IMR-90 (cell line): ENCODE measurements at regions not wholly inside any gene's neighbourhood (a gene's known extent, or its start where the extent isn't known, plus 50 kb on each side); places are given as distances from the start of the nearest gene placed in this dataset.

Experiments used
- BHLHE40 ChIP-seq: fragments of 150-350 bp; IDR thresholded peaks from 2 replicates; pipeline ENCODE4 v1.6.1; 2016; ENCODE audit warnings: mild to moderate bottlenecking, low read depth, low read length
- CEBPB ChIP-seq: IDR thresholded peaks from 2 replicates; pipeline ENCODE4 v1.6.1; 2012; ENCODE audit warnings: low read depth, low read length, improper control_type of control experiment
- CHD1 ChIP-seq: IDR thresholded peaks from 2 replicates; pipeline ENCODE4 v1.6.1; 2012; ENCODE audit warnings: low read depth, low read length, improper control_type of control experiment
- CTCF ChIP-seq: conservative IDR thresholded peaks from 2 replicates; pipeline ENCODE4 v1.5.1; 2012; ENCODE audit warnings: mild to moderate bottlenecking, low read depth, low read length, improper control_type of control experiment
- ELK1 ChIP-seq: fragments of 150-350 bp; IDR thresholded peaks from 2 replicates; pipeline ENCODE4 v1.6.1; 2016; ENCODE audit warnings: low read depth, mild to moderate bottlenecking, low read length, moderate library complexity, borderline replicate concordance
- FOS ChIP-seq: fragments of 150-350 bp; IDR thresholded peaks from 2 replicates; pipeline ENCODE4 v1.6.1; 2016; ENCODE audit warnings: low read depth, low read length
- MAFK ChIP-seq: IDR thresholded peaks from 2 replicates; pipeline ENCODE4 v1.6.1; 2012; ENCODE audit warnings: low read depth, low read length, improper control_type of control experiment
- NFE2L2 ChIP-seq: fragments of 150-350 bp; IDR thresholded peaks from 2 replicates; pipeline ENCODE4 v1.6.1; 2016; ENCODE audit warnings: low read depth, mild to moderate bottlenecking, low read length
- POLR2A ChIP-seq: IDR thresholded peaks from 2 replicates; pipeline ENCODE4 v1.6.1; 2012; ENCODE audit warnings: mild to moderate bottlenecking, low read depth, low read length
- RAD21 ChIP-seq: IDR thresholded peaks from 2 replicates; pipeline ENCODE4 v1.6.1; 2012; ENCODE audit warnings: low read length, improper control_type of control experiment
- RCOR1 ChIP-seq: IDR thresholded peaks from 2 replicates; pipeline ENCODE4 v1.6.1; 2012; ENCODE audit warnings: mild to moderate bottlenecking, low read length, improper control_type of control experiment; ENCODE audit not compliant: insufficient replicate concordance
- RFX5 ChIP-seq: IDR thresholded peaks from 2 replicates; pipeline ENCODE4 v1.8.0; 2012; ENCODE audit warnings: low read depth, mild to moderate bottlenecking, low read length, moderate library complexity
- SMC3 ChIP-seq: fragments of 150-350 bp; IDR thresholded peaks from 2 replicates; pipeline ENCODE4 v1.6.1; 2016; ENCODE audit warnings: low read depth, mild to moderate bottlenecking, antibody characterized with exemption, low read length, moderate library complexity
- TF ChIP-seq, protein P1 (sequence below): fragments of 150-350 bp; IDR thresholded peaks from 2 replicates; pipeline ENCODE4 v1.6.1; 2017; ENCODE audit warnings: mild to moderate bottlenecking, antibody characterized with exemption, low read length, low read depth

DNA sequence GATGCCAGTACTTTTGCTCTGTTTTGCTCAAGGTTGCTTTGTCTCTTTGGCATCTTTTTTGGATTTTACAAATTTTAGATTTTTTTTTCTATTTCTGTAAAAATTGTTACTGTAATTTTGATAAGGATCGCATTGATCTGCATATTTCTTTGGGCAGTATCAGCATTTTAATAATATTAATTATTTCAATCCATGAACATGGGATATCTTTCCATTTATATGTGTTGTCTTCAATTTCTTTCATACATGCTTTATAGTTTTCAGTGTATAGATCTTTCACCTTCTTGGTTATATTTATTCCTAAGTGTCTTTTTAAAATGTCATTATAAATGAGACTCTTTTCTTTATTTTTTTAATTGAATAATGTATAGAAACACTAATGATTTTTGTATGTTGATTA is 301.6 kb upstream of the SEMA3D start:
- TF ChIP-seq CTCF (no peak), ELK1 (no peak), POLR2A (no peak), RAD21 (no peak), RCOR1 (no peak), NFE2L2 (no peak), SMC3 (no peak), RFX5 (no peak), CEBPB (no peak), FOS (no peak), BHLHE40 (no peak), CHD1 (no peak), MAFK (no peak)
- TF ChIP-seq, protein P1, sequence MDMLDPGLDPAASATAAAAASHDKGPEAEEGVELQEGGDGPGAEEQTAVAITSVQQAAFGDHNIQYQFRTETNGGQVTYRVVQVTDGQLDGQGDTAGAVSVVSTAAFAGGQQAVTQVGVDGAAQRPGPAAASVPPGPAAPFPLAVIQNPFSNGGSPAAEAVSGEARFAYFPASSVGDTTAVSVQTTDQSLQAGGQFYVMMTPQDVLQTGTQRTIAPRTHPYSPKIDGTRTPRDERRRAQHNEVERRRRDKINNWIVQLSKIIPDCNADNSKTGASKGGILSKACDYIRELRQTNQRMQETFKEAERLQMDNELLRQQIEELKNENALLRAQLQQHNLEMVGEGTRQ, result no peak
